ENCODE measurements at regions not wholly inside any gene's neighbourhood (a gene's known extent, or its start where the extent isn't known, plus 50 kb on each side); places are given as distances from the start of the nearest gene placed in this dataset.

DNA sequence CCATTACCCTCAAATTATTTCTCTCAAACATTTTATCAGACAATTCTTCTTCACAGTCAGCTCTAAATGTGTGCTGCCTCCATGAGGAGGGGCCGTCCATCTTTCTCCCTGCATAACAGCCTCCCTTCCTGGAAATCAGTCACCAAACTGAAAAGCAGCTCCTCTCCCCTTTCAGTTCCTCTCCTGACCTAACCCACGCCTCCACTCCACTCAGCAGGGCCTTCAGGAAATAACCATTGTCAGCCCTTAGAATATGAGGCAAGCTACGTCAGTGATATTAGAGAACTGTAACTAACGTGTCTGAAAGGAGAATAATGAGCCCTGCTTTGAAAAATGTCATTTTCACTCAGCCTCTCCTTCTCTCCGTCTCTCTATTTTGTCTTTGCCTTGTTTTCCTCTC, 116.2 kb downstream of the OLFM4 start:
- H3K9ac ChIP-seq (ENCODE audit: low read length), result no peak overlapping the region

DNA sequence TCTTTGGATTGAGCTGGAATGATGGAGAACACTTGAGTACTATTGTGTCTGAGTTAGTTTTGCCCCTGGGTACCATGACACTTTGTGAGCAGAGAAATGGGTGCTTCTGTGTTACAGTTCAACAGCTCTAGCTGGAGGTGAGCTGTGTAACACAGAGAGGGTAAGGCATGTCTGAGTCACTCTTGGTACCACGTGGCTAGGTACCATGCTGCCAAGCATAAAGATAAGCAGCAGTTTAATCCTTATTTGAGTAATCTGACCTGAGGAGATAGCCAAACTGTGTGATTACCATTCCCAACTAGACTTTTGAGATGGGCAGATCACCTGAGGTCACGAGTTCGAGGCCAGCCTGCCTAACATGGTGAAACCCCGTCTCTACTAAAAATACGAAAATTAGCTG, 122.0 kb downstream of the OLFM4 start:
- H3K4me1 ChIP-seq (ENCODE audit: control insufficient read depth, insufficient read depth, low read length), result no peaks in the 10 kb centered on the region
- H3K36me3 ChIP-seq (ENCODE audit: control insufficient read depth, insufficient read depth, low read length), result no peaks in the 10 kb centered on the region

More for the DNA sequence above, 116.2 kb downstream of the OLFM4 start:
- Histone ChIP-seq H3K4me1 (ENCODE audit: control insufficient read depth, insufficient read depth, low read length) (peaks cover 4% of the 10 kb centered on the region; the same call in 1 of the 2 replicates), H3K36me3 (ENCODE audit: control insufficient read depth, insufficient read depth, low read length) (no peaks in the 10 kb centered on the region), H3K27ac (ENCODE audit: low read depth, low read length) (no peak overlapping the region), H3K27me3 (ENCODE audit: control insufficient read depth, insufficient read depth, low read length) (no peaks in the 10 kb centered on the region), H3K9me3 (ENCODE audit: control insufficient read depth, insufficient read depth, low read depth, low read length) (no peaks in the 10 kb centered on the region), H3K4me3 (ENCODE audit: low read depth, low read length) (no peak overlapping the region)

DNA sequence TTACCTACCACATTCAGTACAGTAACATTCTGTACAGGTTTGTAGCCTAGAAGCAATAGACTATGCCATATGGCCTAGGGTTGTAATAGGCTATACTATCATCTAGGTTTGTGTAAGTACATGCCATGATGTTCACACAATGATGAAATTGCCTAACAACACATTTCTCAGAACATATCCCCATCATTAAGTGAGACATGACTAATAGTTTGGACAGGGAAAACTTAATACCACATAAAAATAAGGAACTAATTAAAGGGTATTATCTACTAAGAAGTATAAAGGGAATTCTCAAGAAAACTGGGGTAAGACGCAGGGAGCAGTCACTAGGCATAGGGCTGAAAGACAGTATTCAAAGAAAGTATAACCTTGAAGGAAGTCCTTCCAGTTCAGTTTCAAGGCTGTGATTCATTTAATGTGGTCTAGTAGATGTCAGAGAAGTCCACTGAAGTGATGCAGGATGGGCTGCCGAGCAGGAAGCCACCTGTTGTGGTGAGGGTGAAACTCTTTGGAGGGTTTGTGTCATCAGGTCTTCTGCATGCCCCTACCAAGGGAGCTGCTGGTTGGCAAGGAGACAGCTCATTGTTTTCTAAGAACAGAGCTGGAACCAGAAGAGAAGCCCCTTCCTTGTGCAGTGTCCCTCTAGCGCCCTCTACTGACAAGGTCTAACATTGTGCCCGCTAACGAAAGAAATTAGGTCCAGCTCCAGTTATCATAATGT, 122.9 kb downstream of the OLFM4 start:
- no peak overlapping the region for H3K9ac ChIP-seq (ENCODE audit: low read length)
- no peak overlapping the region for H3K27ac ChIP-seq (ENCODE audit: low read depth, low read length)
- H3K9me3 ChIP-seq (ENCODE audit: control insufficient read depth, insufficient read depth, low read depth, low read length), result no peaks in the 10 kb centered on the region; the same call in 1 of the 2 replicates

More for the DNA sequence above, 122.0 kb downstream of the OLFM4 start:
- no peaks in the 10 kb centered on the region for H3K9me3 ChIP-seq (ENCODE audit: control insufficient read depth, insufficient read depth, low read depth, low read length)
- no peaks in the 10 kb centered on the region for H3K27me3 ChIP-seq (ENCODE audit: control insufficient read depth, insufficient read depth, low read length)
- H3K27ac ChIP-seq (ENCODE audit: low read depth, low read length), result no peak overlapping the region
- H3K9ac ChIP-seq (ENCODE audit: low read length), result no peak overlapping the region
- no peak overlapping the region for H3K4me3 ChIP-seq (ENCODE audit: low read depth, low read length)

DNA sequence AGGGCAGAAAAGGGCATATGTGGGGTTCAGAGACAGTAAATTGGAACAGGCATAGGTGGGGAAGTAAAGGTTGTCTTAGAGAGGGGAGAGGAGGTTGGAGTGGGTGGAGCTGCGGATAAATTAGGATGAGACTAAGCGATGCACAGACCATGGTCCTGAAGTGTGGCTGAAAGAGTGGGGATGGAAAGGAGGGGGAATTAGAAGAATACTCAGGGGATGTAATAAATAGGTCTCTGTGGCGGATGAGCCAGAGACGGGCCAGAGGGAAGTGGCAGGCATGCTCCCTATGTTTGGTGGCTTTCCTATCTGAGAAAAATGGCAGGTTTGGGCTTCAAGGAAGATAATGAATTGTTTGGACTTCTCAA, 123.4 kb downstream of the OLFM4 start:
- Histone ChIP-seq H3K27ac (ENCODE audit: low read depth, low read length) (no peak overlapping the region), H3K9me3 (ENCODE audit: control insufficient read depth, insufficient read depth, low read depth, low read length) (peaks cover 5% of the 10 kb centered on the region; the same call in 1 of the 2 replicates), H3K4me1 (ENCODE audit: control insufficient read depth, insufficient read depth, low read length) (no peaks in the 10 kb centered on the region), H3K27me3 (ENCODE audit: control insufficient read depth, insufficient read depth, low read length) (no peaks in the 10 kb centered on the region), H3K36me3 (ENCODE audit: control insufficient read depth, insufficient read depth, low read length) (no peaks in the 10 kb centered on the region), H3K9ac (ENCODE audit: low read length) (no peak overlapping the region), H3K4me3 (ENCODE audit: low read depth, low read length) (no peak overlapping the region)

More for the DNA sequence above, 122.9 kb downstream of the OLFM4 start:
- H3K4me1 ChIP-seq (ENCODE audit: control insufficient read depth, insufficient read depth, low read length), result no peaks in the 10 kb centered on the region
- no peaks in the 10 kb centered on the region for H3K27me3 ChIP-seq (ENCODE audit: control insufficient read depth, insufficient read depth, low read length)
- no peak overlapping the region for H3K4me3 ChIP-seq (ENCODE audit: low read depth, low read length)
- H3K36me3 ChIP-seq (ENCODE audit: control insufficient read depth, insufficient read depth, low read length), result no peaks in the 10 kb centered on the region

DNA sequence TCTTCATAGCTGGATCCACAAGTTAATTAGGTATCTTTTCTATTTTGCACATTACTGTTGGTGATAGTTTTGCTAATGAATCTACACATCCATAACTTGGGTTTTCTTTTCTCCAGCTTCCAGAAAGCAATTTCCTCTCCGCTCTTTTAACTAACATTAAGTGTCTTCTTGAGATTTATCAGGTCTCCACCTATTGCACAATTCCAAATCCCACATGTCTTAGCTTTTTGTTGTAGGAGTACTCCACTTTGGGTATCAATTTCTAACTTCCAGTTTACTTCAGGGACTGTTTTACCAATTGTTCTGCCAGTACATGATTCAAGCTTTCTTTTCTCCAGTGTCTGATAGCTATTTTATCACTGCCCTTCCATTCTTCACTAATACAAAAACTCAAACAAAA, 129.6 kb downstream of the OLFM4 start:
- Histone ChIP-seq H3K9ac (ENCODE audit: low read length) (no peak overlapping the region), H3K4me3 (ENCODE audit: low read depth, low read length) (no peak overlapping the region), H3K27ac (ENCODE audit: low read depth, low read length) (no peak overlapping the region), H3K27me3 (ENCODE audit: control insufficient read depth, insufficient read depth, low read length) (no peaks in the 10 kb centered on the region), H3K36me3 (ENCODE audit: control insufficient read depth, insufficient read depth, low read length) (no peaks in the 10 kb centered on the region), H3K4me1 (ENCODE audit: control insufficient read depth, insufficient read depth, low read length) (no peaks in the 10 kb centered on the region), H3K9me3 (ENCODE audit: control insufficient read depth, insufficient read depth, low read depth, low read length) (peaks cover 13% of the 10 kb centered on the region)

DNA sequence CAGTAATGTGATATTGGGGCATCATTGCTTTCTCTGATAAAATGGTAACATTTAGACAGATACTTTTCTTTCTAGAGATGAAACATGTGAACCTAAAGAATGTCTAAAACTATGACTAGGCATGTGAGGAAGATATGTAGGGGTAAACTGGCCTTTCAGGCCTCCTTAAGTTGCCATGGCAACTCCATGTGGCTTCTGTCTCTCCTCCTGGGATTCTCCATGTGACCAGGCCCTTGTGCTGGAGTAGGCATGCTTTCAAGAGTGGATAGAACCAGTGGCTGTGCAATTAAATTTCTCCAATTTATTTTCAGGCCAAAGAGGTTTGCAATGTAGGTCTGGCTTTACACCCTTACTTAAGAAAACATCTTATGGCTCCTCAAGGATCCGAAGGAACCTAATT, 130.8 kb downstream of the OLFM4 start:
- Histone ChIP-seq H3K9ac (ENCODE audit: low read length) (no peak overlapping the region), H3K4me3 (ENCODE audit: low read depth, low read length) (no peak overlapping the region), H3K9me3 (ENCODE audit: control insufficient read depth, insufficient read depth, low read depth, low read length) (peaks cover 13% of the 10 kb centered on the region), H3K27ac (ENCODE audit: low read depth, low read length) (no peak overlapping the region), H3K4me1 (ENCODE audit: control insufficient read depth, insufficient read depth, low read length) (no peaks in the 10 kb centered on the region; the same call in 1 of the 2 replicates), H3K27me3 (ENCODE audit: control insufficient read depth, insufficient read depth, low read length) (no peaks in the 10 kb centered on the region), H3K36me3 (ENCODE audit: control insufficient read depth, insufficient read depth, low read length) (no peaks in the 10 kb centered on the region)

DNA sequence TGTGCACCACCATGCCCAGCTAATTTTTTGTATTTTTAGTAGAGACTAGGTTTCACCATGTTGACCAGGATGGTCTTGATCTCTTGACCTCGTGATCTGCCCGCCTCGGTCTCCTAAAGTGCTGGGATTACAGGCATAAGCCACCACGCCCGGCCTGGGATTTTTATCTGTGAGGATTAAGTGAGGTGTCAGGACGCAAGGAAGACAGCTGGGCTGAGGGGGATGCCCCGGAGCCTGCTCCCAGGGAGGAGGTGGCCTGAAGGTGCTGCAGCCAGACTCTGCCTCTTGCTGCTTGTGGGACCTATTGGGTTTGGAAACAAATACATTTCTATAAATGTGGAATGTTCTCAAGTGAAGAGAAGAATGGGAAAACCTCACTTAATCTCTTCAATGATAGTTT, 131.6 kb downstream of the OLFM4 start:
- Histone ChIP-seq H3K27me3 (ENCODE audit: control insufficient read depth, insufficient read depth, low read length) (no peaks in the 10 kb centered on the region), H3K4me1 (ENCODE audit: control insufficient read depth, insufficient read depth, low read length) (peaks cover 5% of the 10 kb centered on the region; the same call in 1 of the 2 replicates), H3K4me3 (ENCODE audit: low read depth, low read length) (no peak overlapping the region), H3K9ac (ENCODE audit: low read length) (no peak overlapping the region), H3K36me3 (ENCODE audit: control insufficient read depth, insufficient read depth, low read length) (no peaks in the 10 kb centered on the region), H3K27ac (ENCODE audit: low read depth, low read length) (no peak overlapping the region), H3K9me3 (ENCODE audit: control insufficient read depth, insufficient read depth, low read depth, low read length) (peaks cover 13% of the 10 kb centered on the region)

DNA sequence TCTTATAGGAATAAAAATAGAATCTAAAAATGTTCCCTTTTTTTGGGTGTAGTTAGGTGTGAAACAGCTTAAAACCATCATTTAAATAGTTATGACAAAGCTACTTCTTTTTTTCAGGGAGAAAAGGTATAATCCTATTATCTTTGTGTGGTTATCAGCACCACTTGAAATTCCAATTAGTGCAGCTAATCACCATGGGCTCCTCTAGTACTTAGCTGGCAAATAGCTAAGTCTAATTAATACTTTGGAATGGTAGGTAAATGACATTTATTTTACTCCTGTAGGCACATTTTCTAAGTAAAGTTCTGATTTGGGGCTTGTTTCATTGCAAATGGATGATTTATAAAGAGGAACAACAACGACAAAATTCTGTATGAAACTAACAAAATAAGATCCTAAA, 132.6 kb downstream of the OLFM4 start:
- no peak overlapping the region for H3K27ac ChIP-seq (ENCODE audit: low read depth, low read length)
- no peak overlapping the region for H3K9ac ChIP-seq (ENCODE audit: low read length)
- peaks cover 15% of the 10 kb centered on the region for H3K4me1 ChIP-seq (ENCODE audit: control insufficient read depth, insufficient read depth, low read length)
- no peak overlapping the region for H3K4me3 ChIP-seq (ENCODE audit: low read depth, low read length)
- no peaks in the 10 kb centered on the region for H3K27me3 ChIP-seq (ENCODE audit: control insufficient read depth, insufficient read depth, low read length)
- H3K36me3 ChIP-seq (ENCODE audit: control insufficient read depth, insufficient read depth, low read length), result no peaks in the 10 kb centered on the region
- H3K9me3 ChIP-seq (ENCODE audit: control insufficient read depth, insufficient read depth, low read depth, low read length), result peaks cover 13% of the 10 kb centered on the region

DNA sequence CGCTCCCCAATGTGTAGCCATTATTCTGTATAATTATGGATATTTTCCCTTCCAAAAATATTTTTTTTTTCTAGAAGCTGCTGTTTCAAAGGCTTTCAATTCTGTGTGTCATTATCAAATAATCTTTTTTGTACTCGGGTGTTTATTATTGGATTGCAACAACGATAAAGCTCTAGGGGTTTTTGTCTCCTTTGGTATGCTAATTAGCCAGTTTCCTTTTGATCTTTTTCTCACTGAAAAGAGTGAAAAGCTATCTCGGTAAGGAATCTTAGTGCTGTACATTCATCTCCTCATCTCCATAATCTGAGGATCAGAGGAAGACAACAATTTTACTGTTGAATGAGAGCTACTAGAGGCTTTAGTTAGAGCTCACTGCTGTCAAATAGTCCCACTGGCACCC, 136.6 kb downstream of the OLFM4 start:
- Histone ChIP-seq H3K36me3 (ENCODE audit: control insufficient read depth, insufficient read depth, low read length) (no peaks in the 10 kb centered on the region), H3K4me3 (ENCODE audit: low read depth, low read length) (no peak overlapping the region), H3K9me3 (ENCODE audit: control insufficient read depth, insufficient read depth, low read depth, low read length) (no peaks in the 10 kb centered on the region), H3K27me3 (ENCODE audit: control insufficient read depth, insufficient read depth, low read length) (no peaks in the 10 kb centered on the region), H3K9ac (ENCODE audit: low read length) (no peak overlapping the region), H3K4me1 (ENCODE audit: control insufficient read depth, insufficient read depth, low read length) (peaks cover 19% of the 10 kb centered on the region), H3K27ac (ENCODE audit: low read depth, low read length) (no peak overlapping the region; the same call in 1 of the 2 replicates)

DNA sequence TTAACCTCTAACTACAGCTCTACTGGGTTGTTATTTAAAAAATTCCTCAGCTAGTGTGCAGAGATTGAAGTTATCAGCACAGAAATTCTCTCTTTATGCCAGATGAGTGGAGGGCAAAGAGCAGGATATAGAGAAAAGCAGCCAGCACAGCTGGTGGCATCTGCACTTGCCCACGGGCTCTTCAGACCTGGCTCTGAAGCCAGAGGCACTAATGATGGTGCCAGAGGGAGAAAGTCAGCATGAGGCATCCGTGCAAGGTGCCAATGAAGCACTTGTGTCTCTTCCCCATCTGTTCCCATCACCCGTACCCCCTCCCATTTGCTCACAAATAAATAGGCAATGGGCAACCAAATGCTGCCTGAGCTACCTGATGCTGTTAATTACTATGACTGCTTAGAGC, 138.9 kb downstream of the OLFM4 start:
- no peaks in the 10 kb centered on the region for H3K9me3 ChIP-seq (ENCODE audit: control insufficient read depth, insufficient read depth, low read depth, low read length)
- no peaks in the 10 kb centered on the region for H3K36me3 ChIP-seq (ENCODE audit: control insufficient read depth, insufficient read depth, low read length)
- peaks cover 19% of the 10 kb centered on the region for H3K4me1 ChIP-seq (ENCODE audit: control insufficient read depth, insufficient read depth, low read length)
- H3K27me3 ChIP-seq (ENCODE audit: control insufficient read depth, insufficient read depth, low read length), result no peaks in the 10 kb centered on the region
- no peak overlapping the region for H3K4me3 ChIP-seq (ENCODE audit: low read depth, low read length)
- H3K27ac ChIP-seq (ENCODE audit: low read depth, low read length), result no peak overlapping the region
- no peak overlapping the region for H3K9ac ChIP-seq (ENCODE audit: low read length)

DNA sequence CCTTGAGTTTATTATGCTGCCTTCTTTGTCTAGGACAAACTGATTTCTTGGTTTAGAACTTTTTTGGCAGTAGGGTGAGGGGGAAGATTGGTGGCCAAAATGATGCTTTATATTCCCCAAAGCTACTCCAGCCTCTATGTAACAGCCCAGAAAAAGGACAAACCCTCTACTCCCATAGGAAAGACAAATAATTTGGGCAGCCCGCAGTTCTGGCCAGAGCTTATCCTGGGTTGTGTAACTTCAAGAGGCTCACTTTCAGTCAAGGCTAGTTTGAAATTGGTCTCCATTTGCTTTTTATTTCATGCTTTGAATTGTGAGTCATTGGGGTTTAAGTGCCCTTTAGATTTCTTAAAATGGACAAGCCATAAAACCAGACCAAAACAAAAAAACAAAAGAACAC, 142.3 kb downstream of the OLFM4 start:
- H3K9ac ChIP-seq (ENCODE audit: low read length), result no peak overlapping the region
- H3K9me3 ChIP-seq (ENCODE audit: control insufficient read depth, insufficient read depth, low read depth, low read length), result no peaks in the 10 kb centered on the region
- H3K36me3 ChIP-seq (ENCODE audit: control insufficient read depth, insufficient read depth, low read length), result no peaks in the 10 kb centered on the region
- no peak overlapping the region for H3K4me3 ChIP-seq (ENCODE audit: low read depth, low read length)
- peaks cover 7% of the 10 kb centered on the region for H3K4me1 ChIP-seq (ENCODE audit: control insufficient read depth, insufficient read depth, low read length)
- no peak overlapping the region for H3K27ac ChIP-seq (ENCODE audit: low read depth, low read length)
- H3K27me3 ChIP-seq (ENCODE audit: control insufficient read depth, insufficient read depth, low read length), result no peaks in the 10 kb centered on the region

Measured in HUES6 (cell line).